ENCODE measurements at regions not wholly inside any gene's neighbourhood (a gene's known extent, or its start where the extent isn't known, plus 50 kb on each side); places are given as distances from the start of the nearest gene placed in this dataset.

GRCh38 chr11:15473954-15474837, 359.5 kb downstream of the INSC start:
- H3K4me1 ChIP-seq = no peaks in the 10 kb centered on the region
- H3K9me3 ChIP-seq = no peaks in the 10 kb centered on the region
- ATAC-seq = no peak
- H3K27ac ChIP-seq = no peak overlapping the region
- no peak for DNase-seq
- no peak overlapping the region for H3K4me3 ChIP-seq
- WGBS, 2 donors = 91 to 92% methylated on average over 8 of the region's 8 CpGs
- H3K27me3 ChIP-seq = peaks cover 0 to 4% (median 0%) of the 10 kb centered on the region in 7 donors
- intact Hi-C loops (cut with DNase I) = no loop called here
- TF ChIP-seq, protein P1, sequence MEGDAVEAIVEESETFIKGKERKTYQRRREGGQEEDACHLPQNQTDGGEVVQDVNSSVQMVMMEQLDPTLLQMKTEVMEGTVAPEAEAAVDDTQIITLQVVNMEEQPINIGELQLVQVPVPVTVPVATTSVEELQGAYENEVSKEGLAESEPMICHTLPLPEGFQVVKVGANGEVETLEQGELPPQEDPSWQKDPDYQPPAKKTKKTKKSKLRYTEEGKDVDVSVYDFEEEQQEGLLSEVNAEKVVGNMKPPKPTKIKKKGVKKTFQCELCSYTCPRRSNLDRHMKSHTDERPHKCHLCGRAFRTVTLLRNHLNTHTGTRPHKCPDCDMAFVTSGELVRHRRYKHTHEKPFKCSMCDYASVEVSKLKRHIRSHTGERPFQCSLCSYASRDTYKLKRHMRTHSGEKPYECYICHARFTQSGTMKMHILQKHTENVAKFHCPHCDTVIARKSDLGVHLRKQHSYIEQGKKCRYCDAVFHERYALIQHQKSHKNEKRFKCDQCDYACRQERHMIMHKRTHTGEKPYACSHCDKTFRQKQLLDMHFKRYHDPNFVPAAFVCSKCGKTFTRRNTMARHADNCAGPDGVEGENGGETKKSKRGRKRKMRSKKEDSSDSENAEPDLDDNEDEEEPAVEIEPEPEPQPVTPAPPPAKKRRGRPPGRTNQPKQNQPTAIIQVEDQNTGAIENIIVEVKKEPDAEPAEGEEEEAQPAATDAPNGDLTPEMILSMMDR (IDR thresholded peaks at IDR 0.05) = no peak
- H3K36me3 ChIP-seq = no peaks in the 10 kb centered on the region

DNA sequence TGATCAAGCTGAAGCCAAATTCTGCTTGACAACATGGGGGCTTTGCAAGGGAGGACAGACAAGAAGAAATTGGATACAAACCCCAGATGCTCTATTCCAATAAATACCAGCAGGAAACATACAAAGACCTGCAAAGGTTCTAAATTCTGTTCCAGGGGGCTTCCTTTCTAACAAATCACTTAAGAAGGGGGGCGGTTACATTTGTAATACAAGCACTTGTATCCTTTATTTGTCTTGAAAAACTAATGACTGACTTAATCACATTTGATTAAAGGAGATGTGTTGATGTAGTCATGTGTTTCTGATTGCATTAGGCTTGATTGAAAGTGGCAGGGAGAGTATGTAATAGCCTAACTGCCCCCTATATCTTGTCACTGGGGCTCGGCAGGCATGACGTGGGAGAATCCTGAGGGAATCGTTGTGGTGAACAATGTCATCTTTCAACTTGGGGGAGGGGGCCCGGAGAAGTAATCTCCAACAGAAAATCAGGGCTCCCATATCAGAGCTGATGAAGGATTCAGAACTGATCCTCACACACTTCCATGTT, 361.7 kb downstream of the INSC start:
- Histone ChIP-seq H3K27me3 (peaks cover 0 to 10% (median 0%) of the 10 kb centered on the region in 7 donors), H3K4me1 (no peaks in the 10 kb centered on the region), H3K36me3 (no peaks in the 10 kb centered on the region), H3K9me3 (no peaks in the 10 kb centered on the region), H3K4me3 (no peak overlapping the region), H3K27ac (no peak overlapping the region)
- DNase-seq (no peak), ATAC-seq (no peak)
- intact Hi-C loops (cut with DNase I) = no loop called here
- TF ChIP-seq, protein P1 (IDR thresholded peaks at IDR 0.05) = no peak
- 56 to 63% methylated on average over 5 of the region's 5 CpGs for WGBS, 2 donors

DNA sequence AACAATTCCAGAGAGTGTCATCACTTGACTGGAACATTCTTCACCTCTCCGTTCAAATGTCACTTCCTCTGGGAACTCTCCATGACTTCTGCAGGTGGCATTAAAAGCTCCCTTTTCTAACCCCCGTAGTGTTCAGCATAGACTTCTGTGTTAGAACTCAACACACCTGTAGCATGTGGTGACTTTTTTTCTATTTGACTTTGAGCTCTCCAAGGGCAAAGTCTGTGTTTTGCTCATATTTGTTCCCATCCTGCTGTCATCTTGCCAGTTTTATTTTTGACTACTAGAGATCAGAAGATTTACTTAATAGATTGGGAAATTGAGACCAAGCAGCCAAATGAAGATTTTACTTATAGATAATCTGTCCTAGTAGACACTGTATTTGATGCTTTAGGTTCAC, 367.1 kb downstream of the INSC start:
- no peak for ATAC-seq
- no peak overlapping the region for H3K27ac ChIP-seq
- peaks cover 0 to 22% (median 5%) of the 10 kb centered on the region in 7 donors for H3K27me3 ChIP-seq
- H3K36me3 ChIP-seq = no peaks in the 10 kb centered on the region
- TF ChIP-seq, protein P1 (IDR thresholded peaks at IDR 0.05) = no peak
- DNase-seq = no peak
- no peaks in the 10 kb centered on the region for H3K4me1 ChIP-seq
- H3K9me3 ChIP-seq = no peaks in the 10 kb centered on the region
- WGBS, 2 donors = 67 to 70% methylated on average over 2 of the region's 2 CpGs
- no peak overlapping the region for H3K4me3 ChIP-seq
- intact Hi-C loops (cut with DNase I) = no loop called here

- Histone ChIP-seq H3K36me3 (no peaks in the 10 kb centered on the region), H3K27ac (no peak overlapping the region), H3K4me3 (no peak overlapping the region), H3K9me3 (no peaks in the 10 kb centered on the region), H3K4me1 (no peaks in the 10 kb centered on the region), H3K27me3 (peaks cover 0 to 20% (median 5%) of the 10 kb centered on the region in 7 donors)
- 74 to 83% methylated on average over 1 of the region's 1 CpG for WGBS, 2 donors
- DNase-seq (no peak), ATAC-seq (no peak)
- TF ChIP-seq, protein P1 (IDR thresholded peaks at IDR 0.05) = no peak
- intact Hi-C loops (cut with DNase I) = no loop called here
Measured at GRCh38 chr11:15483205-15483604, 368.5 kb downstream of the INSC start.

All from heart right ventricle (tissue), 16 donors.